ENCODE measurements at regions not wholly inside any gene's neighbourhood (a gene's known extent, or its start where the extent isn't known, plus 50 kb on each side); places are given as distances from the start of the nearest gene placed in this dataset.

DNA sequence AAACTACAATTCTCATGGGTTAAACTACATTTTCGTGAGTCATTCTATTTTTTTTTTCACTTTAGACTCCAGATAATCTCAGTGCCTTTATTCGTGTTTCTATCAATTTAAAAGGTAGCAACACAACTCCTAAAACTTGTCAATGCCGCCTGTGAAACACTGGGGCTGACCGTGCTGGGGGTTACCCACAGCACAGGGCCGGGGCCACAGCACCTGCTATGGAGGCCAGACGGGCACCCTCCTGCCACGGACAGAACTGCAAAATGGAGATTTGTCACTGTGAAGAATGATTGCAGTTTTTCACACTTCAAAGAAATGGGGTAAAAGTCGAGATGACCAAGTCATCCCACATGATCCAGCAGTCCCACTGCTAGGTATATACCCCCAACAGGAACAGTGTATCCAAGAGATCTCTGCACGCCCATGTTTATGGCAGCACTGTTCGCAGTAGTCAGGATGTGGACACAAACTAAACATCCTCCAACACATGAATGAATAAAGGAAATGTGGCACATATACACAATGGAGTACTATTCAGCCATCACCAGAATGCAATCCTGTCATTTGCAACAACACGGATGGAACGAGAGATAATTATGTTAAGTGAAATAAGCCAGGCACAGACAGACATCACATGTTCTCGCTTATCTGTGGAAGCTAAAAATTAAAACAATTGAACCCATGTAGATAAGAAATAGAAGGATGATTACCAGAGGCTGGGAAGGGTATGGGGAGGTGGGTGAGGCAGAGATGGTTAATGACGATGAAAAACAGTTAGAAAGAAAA is 290.1 kb downstream of the SMOC2 start:
- H3K27ac Mint-ChIP-seq, result no peak overlapping the region
- peaks cover 2% of the 10 kb centered on the region for H3K4me1 Mint-ChIP-seq
- peaks cover 2% of the 10 kb centered on the region for H3K9me3 Mint-ChIP-seq
- H3K27ac ChIP-seq (ENCODE audit: low read depth, low read length), result no peak overlapping the region
- 88 to 89% methylated on average over 4 to 14 of the region's 14 CpGs for WGBS, 2 experiments (ENCODE audit: insufficient coverage in 1 of 2, insufficient read length in 1 of 2)
- H3K9me3 ChIP-seq (ENCODE audit: control insufficient read depth, low read length), result no peaks in the 10 kb centered on the region
- H3K36me3 Mint-ChIP-seq (ENCODE audit: low read depth), result no peaks in the 10 kb centered on the region
- TF ChIP-seq, protein P1, sequence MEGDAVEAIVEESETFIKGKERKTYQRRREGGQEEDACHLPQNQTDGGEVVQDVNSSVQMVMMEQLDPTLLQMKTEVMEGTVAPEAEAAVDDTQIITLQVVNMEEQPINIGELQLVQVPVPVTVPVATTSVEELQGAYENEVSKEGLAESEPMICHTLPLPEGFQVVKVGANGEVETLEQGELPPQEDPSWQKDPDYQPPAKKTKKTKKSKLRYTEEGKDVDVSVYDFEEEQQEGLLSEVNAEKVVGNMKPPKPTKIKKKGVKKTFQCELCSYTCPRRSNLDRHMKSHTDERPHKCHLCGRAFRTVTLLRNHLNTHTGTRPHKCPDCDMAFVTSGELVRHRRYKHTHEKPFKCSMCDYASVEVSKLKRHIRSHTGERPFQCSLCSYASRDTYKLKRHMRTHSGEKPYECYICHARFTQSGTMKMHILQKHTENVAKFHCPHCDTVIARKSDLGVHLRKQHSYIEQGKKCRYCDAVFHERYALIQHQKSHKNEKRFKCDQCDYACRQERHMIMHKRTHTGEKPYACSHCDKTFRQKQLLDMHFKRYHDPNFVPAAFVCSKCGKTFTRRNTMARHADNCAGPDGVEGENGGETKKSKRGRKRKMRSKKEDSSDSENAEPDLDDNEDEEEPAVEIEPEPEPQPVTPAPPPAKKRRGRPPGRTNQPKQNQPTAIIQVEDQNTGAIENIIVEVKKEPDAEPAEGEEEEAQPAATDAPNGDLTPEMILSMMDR (conservative IDR thresholded peaks at IDR 0.05), result no peak
- no peaks in the 10 kb centered on the region for H3K27me3 ChIP-seq (ENCODE audit: control insufficient read depth, insufficient read depth, low read length, poor library complexity, severe bottlenecking)
- H3K4me3 Mint-ChIP-seq, result no peak overlapping the region
- H3K27me3 Mint-ChIP-seq (ENCODE audit: insufficient read depth), result no peaks in the 10 kb centered on the region
- no peak overlapping the region for H3K4me3 ChIP-seq (ENCODE audit: low read length)
- no peaks in the 10 kb centered on the region for H3K36me3 ChIP-seq (ENCODE audit: control insufficient read depth, insufficient read depth, low read length)
- no peak for DNase-seq
- no peak overlapping the region for H3K9ac ChIP-seq (ENCODE audit: extremely low read depth, low read length, poor library complexity, severe bottlenecking)
- no peaks in the 10 kb centered on the region for H3K4me1 ChIP-seq (ENCODE audit: control insufficient read depth, insufficient read depth, low read length)

DNA sequence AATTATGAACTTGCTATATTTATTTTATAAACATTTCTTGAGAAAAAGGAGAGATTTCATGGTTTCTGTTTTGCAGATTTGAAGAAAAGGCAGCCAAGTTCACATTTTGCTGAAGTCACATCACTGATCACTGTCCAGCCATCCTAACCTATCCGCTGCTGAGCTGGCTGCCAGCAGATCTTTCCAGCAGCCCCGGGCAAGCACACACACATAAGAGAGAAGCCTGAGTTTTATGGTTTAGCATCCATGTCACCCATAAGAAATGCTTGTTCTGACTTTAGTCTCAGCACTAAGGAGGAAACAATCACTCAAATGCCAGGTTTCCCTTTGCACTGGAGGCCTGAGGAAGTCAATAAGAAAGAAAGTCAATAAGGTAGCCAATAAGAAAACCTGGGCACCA is 287.1 kb downstream of the SMOC2 start:
- peaks cover 30% of the 10 kb centered on the region for H3K9me3 Mint-ChIP-seq
- H3K27ac ChIP-seq (ENCODE audit: low read depth, low read length), result no peak overlapping the region
- H3K36me3 Mint-ChIP-seq (ENCODE audit: low read depth), result no peaks in the 10 kb centered on the region
- H3K4me1 Mint-ChIP-seq, result no peaks in the 10 kb centered on the region
- no peaks in the 10 kb centered on the region for H3K36me3 ChIP-seq (ENCODE audit: control insufficient read depth, insufficient read depth, low read length)
- no peak for DNase-seq
- no peaks in the 10 kb centered on the region for H3K4me1 ChIP-seq (ENCODE audit: control insufficient read depth, insufficient read depth, low read length)
- no peak overlapping the region for H3K9ac ChIP-seq (ENCODE audit: extremely low read depth, low read length, poor library complexity, severe bottlenecking)
- H3K9me3 ChIP-seq (ENCODE audit: control insufficient read depth, low read length), result peaks cover 16% of the 10 kb centered on the region
- H3K4me3 ChIP-seq (ENCODE audit: low read length), result no peak overlapping the region
- no peaks in the 10 kb centered on the region for H3K27me3 ChIP-seq (ENCODE audit: control insufficient read depth, insufficient read depth, low read length, poor library complexity, severe bottlenecking)
- no peak overlapping the region for H3K4me3 Mint-ChIP-seq
- TF ChIP-seq, protein P1 (conservative IDR thresholded peaks at IDR 0.05), result no peak
- H3K27ac Mint-ChIP-seq, result no peak overlapping the region
- H3K27me3 Mint-ChIP-seq (ENCODE audit: insufficient read depth), result no peaks in the 10 kb centered on the region
- 94% methylated on average over 2 of the region's 2 CpGs; no CpG with 5 or more reads in 1 of the 2 experiments for WGBS, 2 experiments (ENCODE audit: insufficient coverage in 1 of 2, insufficient read length in 1 of 2)

DNA sequence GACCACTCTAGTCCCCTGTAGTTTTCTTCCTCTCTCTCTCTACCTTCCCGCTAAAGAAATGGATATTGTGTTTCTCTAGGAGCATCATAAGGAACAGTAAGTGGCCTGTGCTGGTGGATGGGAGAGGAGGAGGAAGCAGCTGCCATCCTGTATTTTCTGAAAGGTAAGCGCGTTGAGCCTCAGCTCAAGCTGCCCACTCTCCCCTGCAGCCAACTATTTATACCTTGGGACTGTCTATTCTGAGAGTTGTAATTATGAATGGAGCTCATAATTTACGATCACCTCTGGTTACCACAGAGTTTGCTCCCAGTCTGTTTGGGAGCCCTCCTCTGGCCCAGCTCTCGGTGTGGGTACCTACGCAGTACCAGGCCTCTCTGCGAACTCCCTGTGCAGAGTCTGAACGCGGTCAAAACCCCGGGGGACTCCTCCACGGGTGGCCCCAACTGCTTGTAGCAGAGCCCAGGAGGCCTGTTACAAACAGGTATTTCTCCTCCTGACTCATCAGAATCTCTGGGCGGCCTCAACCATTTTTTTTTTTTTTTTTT is 285.4 kb downstream of the SMOC2 start:
- Mint-ChIP-seq H3K4me1 (no peaks in the 10 kb centered on the region), H3K36me3 (ENCODE audit: low read depth) (no peaks in the 10 kb centered on the region), H3K9me3 (peaks cover 41% of the 10 kb centered on the region), H3K4me3 (no peak overlapping the region), H3K27me3 (ENCODE audit: insufficient read depth) (no peaks in the 10 kb centered on the region), H3K27ac (no peak overlapping the region)
- no peaks in the 10 kb centered on the region for H3K36me3 ChIP-seq (ENCODE audit: control insufficient read depth, insufficient read depth, low read length)
- H3K27me3 ChIP-seq (ENCODE audit: control insufficient read depth, insufficient read depth, low read length, poor library complexity, severe bottlenecking), result no peaks in the 10 kb centered on the region
- H3K9ac ChIP-seq (ENCODE audit: extremely low read depth, low read length, poor library complexity, severe bottlenecking), result no peak overlapping the region
- peaks cover 19% of the 10 kb centered on the region for H3K9me3 ChIP-seq (ENCODE audit: control insufficient read depth, low read length)
- no peaks in the 10 kb centered on the region for H3K4me1 ChIP-seq (ENCODE audit: control insufficient read depth, insufficient read depth, low read length)
- no peak for DNase-seq
- H3K27ac ChIP-seq (ENCODE audit: low read depth, low read length), result no peak overlapping the region
- WGBS, 2 experiments (ENCODE audit: insufficient coverage in 1 of 2, insufficient read length in 1 of 2), result 94 to 100% methylated on average over 5 to 12 of the region's 12 CpGs
- H3K4me3 ChIP-seq (ENCODE audit: low read length), result no peak overlapping the region
- TF ChIP-seq, protein P1 (conservative IDR thresholded peaks at IDR 0.05), result no peak

All from endodermal cell (in vitro differentiated cells).